Superior temporal gyrus (tissue), 1 donor: ENCODE measurements at regions not wholly inside any gene's neighbourhood (a gene's known extent, or its start where the extent isn't known, plus 50 kb on each side); places are given as distances from the start of the nearest gene placed in this dataset.
"Not testable (repeated sequence)": the region's sequence is repeated elsewhere in the genome, so short reads cannot be mapped to it uniquely, and the experiment has no call there.

ENCODE experiments used
- DNase-seq: peaks from one replicate; pipeline ENCODE4 v3.0.0-alpha.2; 2016; ENCODE audit errors: extremely low spot score

- no peak for DNase-seq
These were observed 579.2 kb upstream of the ADGRL2 start for GRCh38 chr1:81221564-81221963.

- DNase-seq: no peak
These were observed 580.1 kb upstream of the ADGRL2 start for GRCh38 chr1:81220614-81221071.

GRCh38 chr1:81217058-81217457 is 583.7 kb upstream of the ADGRL2 start:
- no peak for DNase-seq

- no peak for DNase-seq
These were observed 587.5 kb upstream of the ADGRL2 start for GRCh38 chr1:81213279-81213678.

GRCh38 chr1:81209461-81209860 is 591.3 kb upstream of the ADGRL2 start:
- no peak for DNase-seq

- no peak for DNase-seq
These were observed 592.3 kb upstream of the ADGRL2 start for GRCh38 chr1:81208441-81208840.

- DNase-seq: no peak
These were observed 594.8 kb upstream of the ADGRL2 start for GRCh38 chr1:81205956-81206355.

GRCh38 chr1:81201779-81202178 is 599.0 kb upstream of the ADGRL2 start:
- no peak for DNase-seq

GRCh38 chr1:81197591-81197990 is 603.1 kb upstream of the ADGRL2 start:
- DNase-seq: no peak

- no peak for DNase-seq
These were observed 607.8 kb upstream of the ADGRL2 start for GRCh38 chr1:81192647-81193642.

- DNase-seq: no peak
These were observed 610.7 kb upstream of the ADGRL2 start for GRCh38 chr1:81190003-81190402.

GRCh38 chr1:81187635-81188034 is 613.1 kb upstream of the ADGRL2 start:
- DNase-seq: no peak

- DNase-seq: no peak
These were observed 614.5 kb upstream of the ADGRL2 start for GRCh38 chr1:81186261-81186660.

GRCh38 chr1:81183553-81183952 is 617.2 kb upstream of the ADGRL2 start:
- DNase-seq: no peak

- no peak for DNase-seq
These were observed 617.7 kb upstream of the ADGRL2 start for GRCh38 chr1:81183051-81183450.

GRCh38 chr1:81179242-81179641 is 621.5 kb upstream of the ADGRL2 start:
- DNase-seq: no peak

GRCh38 chr1:81178431-81179093 is 622.2 kb upstream of the ADGRL2 start:
- not testable (repeated sequence) for DNase-seq

GRCh38 chr1:81174811-81175476 is 625.8 kb upstream of the ADGRL2 start:
- DNase-seq: no peak

- no peak for DNase-seq
These were observed 626.7 kb upstream of the ADGRL2 start for GRCh38 chr1:81174052-81174451.

GRCh38 chr1:81172483-81172882 is 628.3 kb upstream of the ADGRL2 start:
- DNase-seq: no peak

- DNase-seq: no peak
These were observed 630.0 kb upstream of the ADGRL2 start for GRCh38 chr1:81170721-81171120.

GRCh38 chr1:81165963-81166362 is 634.8 kb upstream of the ADGRL2 start:
- DNase-seq: no peak
